ENCODE measurements at regions not wholly inside any gene's neighbourhood (a gene's known extent, or its start where the extent isn't known, plus 50 kb on each side); places are given as distances from the start of the nearest gene placed in this dataset.

DNA sequence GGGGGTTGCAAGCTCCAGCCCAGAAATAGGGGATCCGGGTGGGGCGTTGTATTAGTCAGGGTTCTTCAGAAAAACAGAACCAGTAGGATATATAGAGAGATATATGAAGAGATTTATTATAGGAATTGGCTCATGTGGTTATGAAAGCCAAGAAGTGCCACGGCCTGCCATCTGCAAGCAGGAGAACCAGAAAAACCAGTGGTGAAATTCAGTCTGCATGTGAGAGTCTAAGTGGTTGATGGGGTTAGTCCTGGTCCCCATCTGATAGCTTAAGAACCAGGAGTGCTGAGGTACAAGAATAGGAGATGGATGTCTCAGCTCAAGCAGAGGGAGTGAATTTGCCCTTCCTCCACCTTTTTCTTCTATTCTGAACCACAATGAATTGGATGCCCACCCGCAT lies 123.4 kb upstream of the APC start:
- ATAC-seq (ENCODE audit: low read depth in 2 of 2) = no peak
- no peaks in the 10 kb centered on the region for H3K36me3 ChIP-seq (ENCODE audit: control insufficient read depth, insufficient read depth, low read length)

GRCh38 chr5:112614986-112615385 lies 122.7 kb upstream of the APC start:
- no peaks in the 10 kb centered on the region for H3K36me3 Mint-ChIP-seq
- Histone ChIP-seq H3K27ac (ENCODE audit: insufficient read depth, low read length, poor library complexity, severe bottlenecking) (no peak overlapping the region), H3K4me3 (ENCODE audit: low read depth, low read length) (no peak overlapping the region), H3K27me3 (ENCODE audit: control insufficient read depth, insufficient read depth, low read length) (peaks cover 2% of the 10 kb centered on the region), H3K36me3 (ENCODE audit: control insufficient read depth, insufficient read depth, low read length) (no peaks in the 10 kb centered on the region), H3K9me3 (ENCODE audit: control insufficient read depth in 2 of 2, low read length in 2 of 2) (no peaks in the 10 kb centered on the region), H3K4me1 (ENCODE audit: control insufficient read depth, insufficient read depth, low read length, poor library complexity, severe bottlenecking) (no peaks in the 10 kb centered on the region)
- H3K4me3 Mint-ChIP-seq = no peak overlapping the region
- peaks cover 0 to 4% (median 0%) of the 10 kb centered on the region in 4 donors for H3K4me1 Mint-ChIP-seq
- ATAC-seq (ENCODE audit: low read depth in 2 of 2) (no peak), DNase-seq (no peak)
- H3K9me3 Mint-ChIP-seq = no peaks in the 10 kb centered on the region
- H3K27me3 Mint-ChIP-seq = peaks cover 4% of the 10 kb centered on the region
- H3K27ac Mint-ChIP-seq = no peak overlapping the region

More for the DNA sequence above, 123.4 kb upstream of the APC start:
- Mint-ChIP-seq H3K9me3 (no peaks in the 10 kb centered on the region), H3K4me1 (peaks cover 0 to 4% (median 0%) of the 10 kb centered on the region in 4 donors), H3K27me3 (no peaks in the 10 kb centered on the region), H3K4me3 (no peak overlapping the region), H3K36me3 (no peaks in the 10 kb centered on the region), H3K27ac (no peak overlapping the region)
- Histone ChIP-seq H3K4me1 (ENCODE audit: control insufficient read depth, insufficient read depth, low read length, poor library complexity, severe bottlenecking) (no peaks in the 10 kb centered on the region), H3K27ac (ENCODE audit: insufficient read depth, low read length, poor library complexity, severe bottlenecking) (no peak overlapping the region), H3K9me3 (ENCODE audit: control insufficient read depth in 2 of 2, low read length in 2 of 2) (no peaks in the 10 kb centered on the region), H3K27me3 (ENCODE audit: control insufficient read depth, insufficient read depth, low read length) (peaks cover 4% of the 10 kb centered on the region), H3K4me3 (ENCODE audit: low read depth, low read length) (no peak overlapping the region)
- no peak for DNase-seq

GRCh38 chr5:112616812-112617547 lies 120.7 kb upstream of the APC start:
- DNase-seq = no peak
- no peaks in the 10 kb centered on the region for H3K9me3 ChIP-seq (ENCODE audit: control insufficient read depth in 2 of 2, low read length in 2 of 2)

GRCh38 chr5:112625246-112625645 lies 112.4 kb upstream of the APC start:
- no peak overlapping the region for H3K4me3 ChIP-seq (ENCODE audit: low read depth, low read length)
- Mint-ChIP-seq H3K27me3 (peaks cover 35% of the 10 kb centered on the region), H3K4me1 (no peaks in the 10 kb centered on the region), H3K27ac (no peak overlapping the region), H3K9me3 (peaks cover 0 to 2% (median 0%) of the 10 kb centered on the region in 7 donors), H3K4me3 (no peak overlapping the region), H3K36me3 (no peaks in the 10 kb centered on the region)
- H3K9me3 ChIP-seq (ENCODE audit: control insufficient read depth in 2 of 2, low read length in 2 of 2) = peaks cover 0 to 2% of the 10 kb centered on the region in 2 experiments
- H3K36me3 ChIP-seq (ENCODE audit: control insufficient read depth, insufficient read depth, low read length) = no peaks in the 10 kb centered on the region
- no peaks in the 10 kb centered on the region for H3K4me1 ChIP-seq (ENCODE audit: control insufficient read depth, insufficient read depth, low read length, poor library complexity, severe bottlenecking)
- DNase-seq (no peak), ATAC-seq (ENCODE audit: low read depth in 2 of 2) (no peak)
- H3K27ac ChIP-seq (ENCODE audit: insufficient read depth, low read length, poor library complexity, severe bottlenecking) = no peak overlapping the region
- peaks cover 6% of the 10 kb centered on the region for H3K27me3 ChIP-seq (ENCODE audit: control insufficient read depth, insufficient read depth, low read length)

More at GRCh38 chr5:112616812-112617547, 120.7 kb upstream of the APC start:
- Histone ChIP-seq H3K27me3 (ENCODE audit: control insufficient read depth, insufficient read depth, low read length) (peaks cover 7% of the 10 kb centered on the region), H3K27ac (ENCODE audit: insufficient read depth, low read length, poor library complexity, severe bottlenecking) (no peak overlapping the region), H3K36me3 (ENCODE audit: control insufficient read depth, insufficient read depth, low read length) (no peaks in the 10 kb centered on the region), H3K4me3 (ENCODE audit: low read depth, low read length) (no peak overlapping the region), H3K4me1 (ENCODE audit: control insufficient read depth, insufficient read depth, low read length, poor library complexity, severe bottlenecking) (no peaks in the 10 kb centered on the region)
- H3K27me3 Mint-ChIP-seq = peaks cover 13% of the 10 kb centered on the region
- H3K36me3 Mint-ChIP-seq = no peaks in the 10 kb centered on the region
- H3K9me3 Mint-ChIP-seq = no peaks in the 10 kb centered on the region
- H3K4me3 Mint-ChIP-seq = no peak overlapping the region
- ATAC-seq (ENCODE audit: low read depth in 2 of 2) = no peak
- no peak overlapping the region for H3K27ac Mint-ChIP-seq
- peaks cover 0 to 4% (median 0%) of the 10 kb centered on the region in 4 donors for H3K4me1 Mint-ChIP-seq

- Mint-ChIP-seq H3K9me3 (peaks cover 0 to 2% (median 0%) of the 10 kb centered on the region in 7 donors), H3K4me3 (no peak overlapping the region), H3K36me3 (no peaks in the 10 kb centered on the region), H3K27me3 (peaks cover 38% of the 10 kb centered on the region), H3K27ac (no peak overlapping the region), H3K4me1 (no peaks in the 10 kb centered on the region)
- DNase-seq (no peak), ATAC-seq (ENCODE audit: low read depth in 2 of 2) (no peak)
- no peaks in the 10 kb centered on the region for H3K36me3 ChIP-seq (ENCODE audit: control insufficient read depth, insufficient read depth, low read length)
- no peaks in the 10 kb centered on the region for H3K4me1 ChIP-seq (ENCODE audit: control insufficient read depth, insufficient read depth, low read length, poor library complexity, severe bottlenecking)
- no peak overlapping the region for H3K27ac ChIP-seq (ENCODE audit: insufficient read depth, low read length, poor library complexity, severe bottlenecking)
- H3K4me3 ChIP-seq (ENCODE audit: low read depth, low read length) = no peak overlapping the region
- H3K27me3 ChIP-seq (ENCODE audit: control insufficient read depth, insufficient read depth, low read length) = peaks cover 5% of the 10 kb centered on the region
- peaks cover 0 to 2% of the 10 kb centered on the region in 2 experiments for H3K9me3 ChIP-seq (ENCODE audit: control insufficient read depth in 2 of 2, low read length in 2 of 2)
These were observed 111.8 kb upstream of the APC start for GRCh38 chr5:112625689-112626438.

- Histone ChIP-seq H3K27ac (ENCODE audit: insufficient read depth, low read length, poor library complexity, severe bottlenecking) (no peak overlapping the region), H3K9me3 (ENCODE audit: control insufficient read depth in 2 of 2, low read length in 2 of 2) (peaks cover 0 to 4% of the 10 kb centered on the region in 2 experiments), H3K4me3 (ENCODE audit: low read depth, low read length) (no peak overlapping the region), H3K4me1 (ENCODE audit: control insufficient read depth, insufficient read depth, low read length, poor library complexity, severe bottlenecking) (no peaks in the 10 kb centered on the region), H3K27me3 (ENCODE audit: control insufficient read depth, insufficient read depth, low read length) (peaks cover 3% of the 10 kb centered on the region), H3K36me3 (ENCODE audit: control insufficient read depth, insufficient read depth, low read length) (no peaks in the 10 kb centered on the region)
- Mint-ChIP-seq H3K4me1 (no peaks in the 10 kb centered on the region), H3K27me3 (peaks cover 33% of the 10 kb centered on the region), H3K4me3 (no peak overlapping the region), H3K27ac (no peak overlapping the region), H3K9me3 (peaks cover 0 to 2% (median 0%) of the 10 kb centered on the region in 7 donors), H3K36me3 (no peaks in the 10 kb centered on the region)
- no peak for DNase-seq
- ATAC-seq (ENCODE audit: low read depth in 2 of 2) = no peak
These were observed 111.0 kb upstream of the APC start for GRCh38 chr5:112626715-112627114.

DNA sequence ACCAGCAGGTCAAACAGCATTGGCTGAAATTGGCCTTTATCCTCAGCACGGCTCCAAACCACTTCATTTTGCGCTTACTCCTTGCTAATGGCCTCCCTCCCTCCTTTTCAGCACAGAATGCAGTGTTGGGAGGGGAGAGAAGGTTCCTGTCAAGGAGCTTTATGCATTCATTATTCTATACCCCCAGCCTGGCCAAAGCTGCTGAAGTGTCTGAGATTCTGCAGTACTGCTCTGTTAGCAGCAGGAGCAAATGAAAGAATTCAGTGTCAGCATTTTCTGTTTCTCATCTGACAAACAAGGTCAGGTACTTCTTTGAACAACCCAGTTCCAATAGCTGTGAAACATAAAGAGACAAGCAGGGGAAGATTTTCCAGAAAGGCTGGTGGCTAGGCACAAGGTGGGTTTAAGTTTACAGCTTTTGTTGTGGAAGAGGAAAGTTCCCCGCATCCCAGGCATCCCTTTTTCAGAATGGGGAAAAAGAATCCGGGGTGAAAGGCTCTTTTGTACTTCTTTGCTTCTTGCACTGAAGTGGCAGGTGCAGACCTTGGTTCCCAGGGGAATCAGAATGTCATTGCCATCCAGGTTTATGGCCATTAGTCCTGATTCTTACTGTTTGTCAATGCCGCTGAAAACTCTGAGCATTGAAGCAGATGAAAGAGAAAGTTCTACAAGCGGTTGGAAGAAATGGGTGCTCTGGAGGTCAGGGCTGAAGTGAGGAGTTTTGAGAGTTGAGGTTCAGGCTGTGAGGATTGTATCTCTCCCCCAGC lies 109.3 kb upstream of the APC start:
- Histone ChIP-seq H3K4me1 (ENCODE audit: control insufficient read depth, insufficient read depth, low read length, poor library complexity, severe bottlenecking) (no peaks in the 10 kb centered on the region), H3K36me3 (ENCODE audit: control insufficient read depth, insufficient read depth, low read length) (no peaks in the 10 kb centered on the region), H3K27ac (ENCODE audit: insufficient read depth, low read length, poor library complexity, severe bottlenecking) (no peak overlapping the region), H3K9me3 (ENCODE audit: control insufficient read depth in 2 of 2, low read length in 2 of 2) (peaks cover 5 to 7% of the 10 kb centered on the region in 2 experiments), H3K4me3 (ENCODE audit: low read depth, low read length) (no peak overlapping the region), H3K27me3 (ENCODE audit: control insufficient read depth, insufficient read depth, low read length) (peaks cover 6% of the 10 kb centered on the region)
- DNase-seq (no peak), ATAC-seq (ENCODE audit: low read depth in 2 of 2) (no peak)
- no peaks in the 10 kb centered on the region for H3K4me1 Mint-ChIP-seq
- peaks cover 0 to 15% (median 2%) of the 10 kb centered on the region in 7 donors for H3K9me3 Mint-ChIP-seq
- H3K27me3 Mint-ChIP-seq = peaks cover 36% of the 10 kb centered on the region
- H3K4me3 Mint-ChIP-seq = no peak overlapping the region
- no peak overlapping the region for H3K27ac Mint-ChIP-seq
- H3K36me3 Mint-ChIP-seq = no peaks in the 10 kb centered on the region
